DMS53 treated with DMSO at 0.1 percent for 48 hours (cell line): ENCODE measurements at regions not wholly inside any gene's neighbourhood (a gene's known extent, or its start where the extent isn't known, plus 50 kb on each side); places are given as distances from the start of the nearest gene placed in this dataset.
"Not testable (repeated sequence)": the region's sequence is repeated elsewhere in the genome, so short reads cannot be mapped to it uniquely, and the experiment has no call there.

Experiments
- DNase-seq: peaks from one replicate; lab custom pipeline; 2025; ENCODE audit not compliant: unreplicated experiment; lab: John Stamatoyannopoulos, UW

DNA sequence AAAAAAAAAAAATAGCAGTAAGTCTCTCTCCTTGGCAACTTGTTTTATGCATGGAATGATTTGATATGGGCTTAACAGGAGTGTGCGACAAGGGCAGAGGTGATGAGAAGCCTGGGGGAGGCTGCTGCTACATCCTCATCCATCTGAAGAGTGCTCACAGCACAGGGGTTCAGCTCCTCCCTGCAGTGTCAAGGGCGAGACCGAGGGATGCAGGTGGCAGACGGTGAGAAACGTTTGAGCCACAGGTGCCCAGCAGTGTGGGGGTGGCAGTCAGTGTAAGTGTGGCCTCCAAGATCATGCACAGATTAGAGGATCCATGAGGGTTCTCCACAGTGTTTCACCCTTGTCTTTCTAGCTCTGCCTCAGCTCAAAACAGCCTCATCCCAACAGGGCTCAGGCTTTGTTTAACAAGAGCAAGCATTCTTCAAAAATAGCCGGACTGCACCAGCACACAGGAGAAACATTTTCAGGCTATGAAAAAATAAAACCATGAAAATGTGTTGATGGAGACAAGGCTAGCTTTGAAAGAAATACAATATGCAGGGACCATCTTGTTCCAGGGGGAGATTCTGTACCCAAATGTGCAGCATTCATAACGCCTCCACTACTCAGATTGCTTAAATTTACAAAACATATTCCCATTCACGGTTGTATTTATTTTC, 324.5 kb upstream of the MYT1L start:
- DNase-seq, result no peak

DNA sequence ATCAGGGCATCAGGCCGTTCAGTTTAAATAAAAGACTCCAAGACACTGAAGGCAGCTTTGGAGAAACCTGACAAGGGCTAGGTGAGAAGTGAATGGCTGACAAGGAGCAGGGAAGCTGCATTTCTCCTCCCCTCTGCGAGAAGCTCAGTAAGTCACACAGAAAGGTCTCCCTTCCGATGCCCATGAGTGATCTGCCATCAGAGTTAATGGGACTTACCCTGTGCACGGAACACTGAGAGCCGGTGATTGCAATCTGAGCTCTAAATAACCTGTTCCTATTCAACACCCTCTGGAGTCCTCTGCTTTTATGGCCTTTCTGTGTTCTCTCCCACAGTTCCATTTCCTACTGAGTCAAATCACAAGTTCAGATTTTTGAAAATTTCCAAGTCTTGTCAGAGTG, 322.2 kb upstream of the MYT1L start:
- DNase-seq, result no peak

DNA sequence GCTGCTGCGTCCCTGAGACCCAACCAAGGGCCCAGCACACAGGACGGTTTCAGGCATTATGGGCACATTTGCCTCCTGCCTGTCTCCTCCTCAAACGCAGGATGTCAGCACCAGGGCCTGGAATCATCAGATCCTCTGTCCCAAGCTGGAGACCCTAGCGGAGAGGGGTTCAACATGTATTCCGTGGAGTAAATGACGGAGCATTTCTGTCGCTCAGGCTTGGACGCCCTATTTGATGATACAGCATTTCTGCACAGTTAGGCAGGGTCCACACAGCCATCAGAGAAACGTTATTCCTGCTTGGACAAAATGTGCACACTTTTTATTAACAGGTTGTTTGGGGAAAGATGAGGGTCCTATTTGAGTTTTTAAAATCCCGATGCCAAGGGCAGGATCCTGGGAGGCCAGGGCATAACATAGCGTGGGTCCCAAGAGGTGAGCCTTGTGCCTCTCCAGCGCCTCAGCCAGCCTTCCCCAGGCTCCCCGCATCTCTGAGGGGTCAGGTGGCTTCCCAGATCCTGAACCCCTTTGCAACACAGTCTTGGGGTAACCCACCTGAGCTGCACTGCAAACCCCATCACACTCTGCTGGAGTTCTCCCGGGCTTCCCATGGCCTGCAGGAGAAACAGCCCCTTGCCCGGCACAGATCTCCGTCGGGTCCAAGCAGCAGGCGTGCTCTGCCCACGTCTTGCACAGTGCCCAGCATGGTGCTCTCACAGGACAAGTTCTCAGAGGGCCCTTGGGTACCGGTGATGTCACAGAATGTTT, 319.7 kb upstream of the MYT1L start:
- DNase-seq, result no peak

DNA sequence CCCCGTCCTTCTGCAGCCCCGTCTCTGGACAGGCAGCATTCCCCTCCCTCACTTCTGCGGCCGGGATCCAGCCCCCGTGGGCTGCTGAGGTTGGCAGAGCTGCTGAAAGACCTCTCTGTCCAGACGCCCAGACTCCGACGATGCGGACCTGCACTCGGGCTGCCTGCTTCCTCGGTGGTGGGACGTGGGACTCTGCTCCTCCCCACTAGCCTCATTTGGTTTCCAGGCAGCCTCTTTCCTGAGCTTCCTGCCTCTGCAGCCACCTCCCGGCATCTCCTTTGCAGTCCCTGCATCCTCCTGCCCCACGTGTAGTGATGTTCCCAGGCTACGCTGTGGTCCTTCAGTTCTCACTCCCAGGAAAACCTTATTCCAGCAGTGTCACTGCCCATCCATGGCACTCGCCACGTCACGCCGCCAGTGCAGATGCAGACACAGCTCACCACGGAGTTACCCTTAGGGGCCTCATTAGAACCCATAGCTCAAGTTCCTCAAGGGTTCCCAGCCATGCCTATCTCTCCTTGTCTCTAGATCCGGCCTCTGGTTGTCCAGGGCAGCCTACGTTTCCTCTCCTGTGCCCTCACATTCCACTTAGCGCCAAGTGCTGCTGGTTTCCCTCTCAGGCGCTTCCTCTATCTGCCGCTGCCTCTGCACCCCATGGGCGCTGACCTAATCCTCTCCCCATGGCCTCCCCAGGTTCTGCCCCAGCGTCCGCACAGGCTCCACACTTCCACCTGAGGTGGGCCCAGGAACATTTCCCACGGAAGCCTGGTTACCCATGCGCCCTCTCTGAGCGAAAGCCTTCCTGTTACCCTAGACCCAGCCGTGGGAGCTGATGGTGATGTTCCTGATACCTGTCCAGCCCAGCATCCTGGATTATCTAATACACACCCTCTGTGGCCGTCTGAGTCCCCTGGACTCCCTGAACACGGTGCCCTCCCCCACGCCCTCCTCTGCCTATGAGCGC, 318.3 kb upstream of the MYT1L start:
- no peak for DNase-seq

DNA sequence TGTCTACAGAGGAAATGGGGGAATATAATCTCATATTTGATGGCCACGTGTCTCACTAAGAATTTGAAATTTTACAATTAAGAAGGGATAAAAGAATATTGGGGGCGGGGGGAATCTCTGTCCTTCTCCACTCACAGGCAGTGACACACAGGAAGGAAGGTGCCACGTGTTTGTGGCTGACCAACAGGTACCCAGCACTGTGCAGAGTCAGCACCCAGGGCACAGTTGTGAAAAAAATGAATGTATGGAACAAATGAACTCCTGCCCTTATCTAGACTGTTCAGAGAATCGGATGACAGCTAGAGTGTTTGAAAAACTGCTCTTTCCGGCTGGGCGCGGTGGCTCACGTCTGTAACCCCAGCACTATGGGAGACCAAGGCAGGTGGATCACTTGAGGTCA, 317.0 kb upstream of the MYT1L start:
- no peak for DNase-seq

DNA sequence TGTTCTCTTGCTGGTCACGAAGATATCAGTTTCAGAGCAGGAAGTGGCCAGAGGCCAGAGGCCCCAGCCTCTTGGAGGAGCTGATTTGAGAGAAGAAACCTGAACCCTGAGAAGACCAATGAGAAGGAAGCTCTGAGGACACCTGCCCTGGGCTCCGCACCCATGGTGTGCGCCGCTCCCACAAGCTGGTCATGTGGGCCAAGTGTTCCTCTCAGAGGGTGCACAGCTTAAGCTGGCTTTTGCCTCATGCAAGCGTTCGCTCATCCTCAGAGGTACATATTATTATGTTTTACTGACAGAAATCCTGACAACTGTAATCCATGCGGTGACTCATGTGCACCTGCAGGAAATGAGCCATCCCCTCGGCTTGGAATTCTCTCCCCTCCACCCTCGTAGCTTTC, 316.1 kb upstream of the MYT1L start:
- no peak for DNase-seq

DNA sequence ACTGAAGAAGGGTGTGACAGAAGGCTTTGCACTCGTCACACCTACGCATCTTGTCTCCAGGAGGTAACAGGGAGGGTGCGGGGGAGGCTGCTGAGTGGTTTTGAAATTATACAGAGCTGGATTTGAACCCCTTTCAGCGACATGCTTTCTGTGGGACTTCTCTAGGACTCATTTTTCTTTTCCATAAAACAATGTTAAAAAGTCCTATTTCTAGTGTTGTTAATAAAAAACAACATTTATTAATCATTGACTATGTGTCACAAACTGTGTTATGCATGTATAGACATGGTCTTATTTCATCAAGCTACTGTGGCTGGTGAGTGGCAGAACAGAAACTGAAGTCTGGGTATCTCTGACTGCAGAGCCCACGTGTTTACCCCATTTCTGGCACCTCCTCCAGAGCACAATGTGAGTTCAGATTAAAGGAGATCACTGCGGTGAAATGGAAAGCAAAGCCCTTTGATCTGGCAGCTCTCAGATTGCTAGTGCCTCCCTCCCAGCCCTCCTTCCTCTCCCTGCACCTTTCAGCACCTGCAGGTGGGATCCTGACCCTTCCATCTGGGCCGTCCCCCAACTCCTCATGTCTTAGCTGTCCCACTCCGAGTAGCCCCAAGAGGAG, 315.5 kb upstream of the MYT1L start:
- no peak for DNase-seq

DNA sequence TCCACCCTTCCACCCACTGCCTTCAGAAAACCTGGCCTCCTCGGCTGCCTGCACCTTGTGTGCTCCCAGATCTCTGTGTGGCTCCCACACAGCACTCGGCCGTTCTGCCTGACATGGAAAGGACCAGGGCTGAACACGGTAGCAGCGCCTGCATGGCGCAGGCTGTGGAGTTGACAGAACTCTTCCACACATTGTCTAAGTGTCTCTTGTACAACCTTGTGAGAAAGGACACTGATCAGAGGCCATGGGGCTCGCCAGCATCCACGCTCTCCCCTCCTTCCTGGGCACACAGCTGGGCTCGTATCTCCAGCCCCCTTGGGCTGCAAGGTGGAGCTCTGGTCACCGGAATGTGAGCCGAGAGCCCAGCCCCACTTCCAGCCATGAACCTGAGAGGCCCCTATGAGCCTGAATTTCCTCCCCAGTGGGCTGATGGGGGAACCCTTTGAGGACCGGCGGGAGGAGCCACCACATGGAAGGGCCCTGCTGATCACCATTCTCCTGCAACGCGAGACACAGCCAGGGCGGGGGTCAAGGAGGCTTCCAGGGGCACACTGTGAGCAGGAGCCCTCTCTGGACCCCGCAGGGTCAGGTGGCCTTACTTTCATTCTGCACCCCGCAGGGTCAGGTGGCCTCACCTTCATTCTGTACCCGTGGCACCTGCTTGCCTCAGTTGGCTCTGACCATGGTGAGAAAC, 314.2 kb upstream of the MYT1L start:
- no peak for DNase-seq

DNA sequence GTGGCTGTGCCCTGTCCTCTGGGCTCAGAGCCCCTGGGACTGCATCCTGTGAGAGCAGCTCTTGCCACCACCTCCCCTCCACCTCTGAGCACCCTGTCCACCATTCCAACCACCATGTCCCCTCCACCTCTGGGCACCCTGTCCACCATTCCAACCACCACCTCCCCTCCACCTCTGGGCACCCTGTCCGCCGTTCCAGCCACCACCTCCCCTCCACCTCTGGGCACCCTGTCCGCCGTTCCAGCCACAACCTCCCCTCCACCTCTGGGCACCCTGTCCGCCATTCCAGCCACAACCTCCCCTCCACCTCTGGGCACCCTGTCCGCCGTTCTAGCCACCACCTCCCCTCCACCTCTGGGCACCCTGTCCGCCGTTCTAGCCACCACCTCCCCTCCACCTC, 313.7 kb upstream of the MYT1L start:
- not testable (repeated sequence) for DNase-seq

DNA sequence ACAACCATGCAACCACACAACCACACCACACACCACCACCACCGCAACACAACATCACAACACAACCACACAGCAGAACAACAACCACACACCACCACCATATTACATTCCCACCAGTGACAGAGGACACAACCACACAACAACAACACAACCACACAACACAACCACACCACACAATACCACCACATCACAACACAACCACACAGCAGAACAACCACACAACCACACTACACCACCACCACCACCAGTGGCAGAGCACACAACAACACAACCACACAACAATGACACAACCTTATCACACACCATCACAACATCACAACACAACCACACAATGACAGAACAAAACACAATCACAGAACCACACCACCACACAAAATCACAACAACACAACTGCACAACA, 313.0 kb upstream of the MYT1L start:
- no peak for DNase-seq

DNA sequence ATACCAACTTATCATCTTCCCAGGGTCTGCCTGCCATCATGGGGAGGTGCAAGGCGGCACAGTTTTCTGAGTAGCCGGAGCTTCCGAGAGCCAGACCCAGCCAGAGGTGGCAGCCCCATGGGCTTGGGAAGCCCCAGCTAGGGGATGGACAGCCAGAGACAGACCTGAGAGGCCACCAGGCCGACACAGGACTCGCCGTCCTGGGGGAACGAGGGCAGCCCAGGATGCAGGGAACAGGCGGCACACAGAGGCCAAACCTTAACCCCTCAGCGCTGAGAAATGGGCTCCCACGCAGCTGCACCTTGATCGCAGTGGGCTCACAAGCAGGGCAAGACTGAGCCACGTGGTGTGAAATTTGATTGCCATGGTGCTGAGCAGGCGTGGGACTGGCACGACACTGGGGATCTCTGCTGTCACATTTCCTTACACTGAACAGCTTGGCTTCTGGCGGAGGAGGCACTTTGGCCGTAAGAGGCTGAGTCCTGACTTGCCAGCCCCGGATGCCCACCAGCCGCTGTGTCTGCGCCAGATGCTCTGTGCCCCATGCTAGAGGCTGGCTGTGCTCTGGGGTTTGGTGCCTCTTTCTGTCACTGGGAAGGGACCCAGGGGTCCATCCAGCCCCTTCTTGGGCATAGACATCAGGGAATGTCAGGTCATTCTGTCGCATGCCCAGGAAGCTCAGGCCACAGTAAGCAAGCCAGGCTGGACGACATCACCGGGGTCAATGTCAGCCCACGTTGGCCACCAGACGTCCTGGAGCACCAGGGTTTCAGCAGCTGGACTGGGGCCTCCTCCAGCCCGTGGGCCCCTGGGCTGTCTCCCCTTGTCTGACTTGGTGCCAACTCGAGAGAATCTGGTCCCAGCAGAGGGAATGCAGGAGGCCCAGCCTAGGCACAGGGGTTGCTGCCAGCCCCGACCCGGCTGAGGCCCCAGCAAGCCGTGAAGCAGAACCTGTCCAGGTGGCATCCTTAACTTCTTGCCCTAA, 312.1 kb upstream of the MYT1L start:
- DNase-seq, result no peak

DNA sequence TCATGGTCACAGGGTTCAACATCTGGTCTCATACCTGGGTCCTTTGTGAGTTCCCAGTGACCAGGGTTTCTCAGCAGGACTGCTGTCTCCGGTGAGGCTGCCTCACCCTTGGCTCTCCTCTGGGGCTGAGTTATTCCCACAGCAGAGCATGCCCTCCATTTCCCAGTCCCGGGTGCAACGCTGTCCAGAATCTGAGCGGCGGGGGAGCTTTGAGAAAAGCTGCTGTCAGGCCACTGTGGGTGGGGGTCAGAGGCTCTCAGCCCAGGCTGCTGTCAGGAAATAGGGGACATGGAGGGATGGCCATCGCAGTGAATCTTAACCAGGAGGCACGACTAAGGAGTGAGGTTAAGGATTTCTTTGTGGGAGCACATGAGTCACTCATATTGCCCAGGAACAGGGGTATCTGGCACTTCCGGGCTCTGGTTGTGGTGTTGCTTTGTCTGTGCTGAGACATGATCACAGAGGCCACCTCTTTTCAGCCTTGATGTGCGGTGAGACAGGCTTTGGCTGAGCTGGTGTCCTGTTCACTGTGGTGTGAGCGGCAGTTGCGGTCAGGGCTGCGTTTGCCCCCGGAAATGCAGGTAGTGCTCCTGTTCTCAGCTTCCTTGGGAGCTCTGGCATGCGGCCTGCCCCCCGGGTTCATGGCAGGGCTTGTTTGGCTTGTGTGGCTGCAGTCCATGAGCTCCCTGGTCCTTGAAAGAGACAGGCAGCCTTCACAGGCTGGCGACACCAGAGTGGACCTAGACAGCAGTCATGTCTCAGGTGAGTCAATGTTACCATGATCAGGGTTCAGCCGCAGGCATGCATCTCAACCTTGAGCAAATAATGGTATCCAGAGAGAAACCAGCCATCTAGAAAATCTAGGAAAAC, 310.7 kb upstream of the MYT1L start:
- DNase-seq, result no peak

DNA sequence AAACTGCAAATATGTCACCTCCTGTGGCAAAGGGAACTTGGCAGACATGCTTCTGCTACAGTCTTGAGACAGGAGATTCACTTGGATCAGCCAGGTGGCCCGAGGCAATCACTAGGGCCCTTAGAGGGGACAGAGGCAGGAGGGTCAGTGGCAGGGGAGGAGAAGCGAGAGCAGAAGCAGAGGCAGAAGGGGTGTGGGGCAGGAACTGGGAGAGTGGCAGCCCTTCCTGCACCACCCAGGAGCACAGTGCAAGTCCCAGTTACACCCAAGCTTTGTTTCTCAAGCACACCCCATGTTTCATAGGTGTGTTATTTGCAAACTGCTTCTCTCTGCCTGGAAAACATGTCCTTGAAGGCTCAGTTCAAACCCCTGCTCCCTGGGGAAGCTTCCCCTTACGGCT, 309.7 kb upstream of the MYT1L start:
- no peak for DNase-seq

DNA sequence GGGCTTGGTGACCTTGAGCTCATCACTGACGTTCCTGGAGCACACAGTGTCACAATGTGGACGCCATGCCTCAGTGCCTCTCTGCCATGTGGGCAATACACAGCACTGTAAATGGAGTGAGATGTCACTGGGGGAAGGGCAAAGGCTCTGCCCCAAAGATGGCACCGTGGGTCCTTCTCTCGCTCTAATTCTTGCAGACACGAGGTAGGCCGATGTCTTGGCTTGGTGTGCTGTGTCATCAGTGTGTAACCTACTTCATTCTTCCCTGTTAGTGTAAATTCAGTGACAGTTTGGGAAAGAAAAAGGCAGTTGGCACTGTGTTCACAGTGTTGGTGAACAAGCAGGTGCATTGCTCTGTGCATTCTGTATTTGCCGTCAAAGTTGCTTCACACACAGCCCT, 309.3 kb upstream of the MYT1L start:
- no peak for DNase-seq

DNA sequence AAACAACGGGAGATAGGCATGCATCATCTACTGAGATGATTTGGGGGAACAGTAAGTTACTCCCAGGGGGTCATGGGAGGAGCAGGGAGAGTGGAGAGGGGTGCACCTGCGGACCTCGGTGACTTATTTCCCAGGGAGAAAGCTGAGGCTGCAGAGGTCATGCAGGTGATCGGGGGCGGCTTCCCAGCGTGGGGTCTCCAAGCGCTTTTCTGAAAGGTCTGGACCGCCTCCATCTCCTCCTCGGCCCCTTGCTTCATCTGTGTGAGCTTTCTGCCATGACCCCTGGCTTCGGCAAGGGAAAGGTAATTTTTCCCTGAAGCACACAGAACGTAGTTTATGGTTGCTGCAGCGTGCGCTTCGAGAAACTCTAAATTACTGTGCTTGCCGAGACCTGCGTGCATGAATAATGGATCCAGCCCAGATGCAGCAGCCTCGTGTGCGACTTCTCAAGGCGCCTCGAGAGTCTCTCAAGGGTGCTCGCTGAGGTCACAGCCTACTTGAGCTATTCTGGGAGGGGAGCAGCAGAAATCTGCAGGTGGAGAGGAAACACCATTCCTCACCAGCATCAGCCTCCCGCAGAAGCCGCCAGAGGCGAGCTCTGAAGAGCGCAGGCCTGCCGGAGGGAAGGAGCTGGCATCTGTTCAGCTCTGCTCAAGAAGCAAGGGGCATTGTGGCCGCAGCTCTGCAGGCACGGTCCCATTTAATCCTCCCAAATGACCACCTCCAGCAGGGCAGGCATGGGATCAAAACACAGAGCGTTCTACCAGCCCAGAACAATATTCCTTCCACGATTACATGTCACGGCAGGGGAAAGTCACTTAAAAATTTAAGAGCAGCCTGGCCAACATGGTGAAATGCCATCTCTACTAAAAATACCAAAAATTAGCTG, 308.4 kb upstream of the MYT1L start:
- no peak for DNase-seq

DNA sequence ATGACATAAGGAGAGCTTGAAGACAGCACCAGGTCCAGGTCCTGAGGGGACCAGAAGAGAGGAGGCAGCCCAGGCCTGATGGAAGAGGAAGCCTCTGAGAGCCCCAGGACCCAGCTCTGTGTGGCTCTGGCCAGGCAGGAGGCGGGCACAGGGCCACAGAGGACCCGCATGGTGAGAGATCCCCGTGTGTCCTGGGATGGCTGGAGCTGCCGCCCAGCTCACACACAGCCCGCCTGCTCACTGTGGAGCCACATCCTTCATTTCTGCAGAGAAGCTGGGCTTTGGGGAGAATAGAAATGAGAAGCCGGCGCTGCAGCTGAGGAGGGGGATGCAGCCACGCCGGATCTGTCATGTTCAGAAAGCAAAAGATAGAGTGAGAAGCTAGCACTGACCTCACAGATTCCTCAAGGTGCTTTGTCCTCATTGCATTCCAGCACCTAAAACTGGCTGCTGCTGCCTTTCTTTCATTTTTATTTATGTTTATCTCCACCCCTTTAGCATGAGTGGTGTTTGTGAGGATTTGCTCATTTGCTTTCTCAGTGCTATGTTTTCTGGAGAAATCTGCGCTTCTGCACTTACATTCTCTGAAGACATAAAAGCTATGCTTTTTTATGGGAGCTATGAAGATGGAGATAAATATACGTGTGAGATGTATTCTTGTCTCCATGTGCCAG, 307.6 kb upstream of the MYT1L start:
- no peak for DNase-seq

DNA sequence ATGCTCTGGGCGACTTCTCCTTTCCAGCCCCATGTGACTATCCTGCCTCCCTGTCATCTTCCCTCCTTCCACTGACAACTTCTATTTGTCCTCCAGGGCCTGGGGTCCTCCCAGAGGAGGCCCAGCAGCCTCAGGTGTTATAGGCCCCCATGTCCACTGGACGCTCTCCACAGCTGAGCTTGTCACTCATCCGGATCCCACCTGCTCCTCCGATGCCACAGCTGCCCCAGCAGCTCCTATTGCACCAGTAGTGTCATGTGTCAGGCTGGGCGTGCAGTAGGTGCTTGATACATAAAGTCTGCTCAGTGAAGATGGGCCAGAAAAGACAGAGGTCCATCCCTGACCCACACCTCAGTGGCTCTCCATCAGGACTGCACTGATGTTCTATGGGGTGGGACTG, 305.7 kb upstream of the MYT1L start:
- DNase-seq, result no peak
